ENCODE measurements at regions not wholly inside any gene's neighbourhood (a gene's known extent, or its start where the extent isn't known, plus 50 kb on each side); places are given as distances from the start of the nearest gene placed in this dataset.

DNA sequence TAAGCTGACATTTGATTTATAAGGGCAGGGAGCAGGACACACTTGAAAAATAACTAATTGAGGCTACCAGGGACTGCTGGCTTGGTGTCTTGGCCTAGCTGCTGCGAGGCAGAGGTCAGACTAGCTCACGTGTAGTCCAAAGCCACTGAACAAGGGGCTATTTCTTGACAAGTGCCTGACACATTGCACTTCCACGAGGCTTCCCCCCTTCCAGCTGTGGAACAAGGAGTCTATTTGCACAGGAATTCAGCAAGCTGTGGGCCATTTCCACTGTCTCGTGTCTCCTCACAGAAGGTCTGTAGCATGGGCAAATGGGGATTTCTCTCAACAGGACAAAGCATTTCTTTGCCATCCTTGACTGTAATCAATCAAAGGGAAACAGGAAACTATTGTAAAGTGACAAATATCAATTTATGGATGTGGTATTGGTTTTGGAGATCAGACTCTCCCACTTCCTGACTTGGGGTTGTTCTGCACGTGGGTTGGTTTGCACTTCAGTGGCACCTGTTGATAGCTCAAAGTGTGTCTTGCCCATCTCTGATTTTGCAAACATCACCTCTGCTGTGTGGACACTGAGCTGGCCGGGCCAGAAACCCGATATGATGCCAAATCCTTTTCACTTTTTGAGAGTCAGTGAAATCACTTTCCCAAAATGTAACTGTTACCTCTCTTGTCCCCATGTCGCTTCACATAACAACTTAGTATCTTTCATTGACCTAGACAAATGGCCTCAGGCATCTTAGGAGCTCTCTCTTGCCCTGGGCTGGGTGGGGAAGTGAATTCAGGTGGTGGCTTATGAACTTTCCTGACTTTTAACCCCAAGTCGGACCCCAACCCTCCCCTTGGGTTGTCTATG is 107.4 kb upstream of the MAMLD1 start:
- H4K20me1 ChIP-seq (ENCODE audit: control insufficient read depth, insufficient read depth, insufficient read length) = no peaks in the 10 kb centered on the region
- no peak for DNase-seq
- no peaks in the 10 kb centered on the region for H3K27me3 Mint-ChIP-seq (ENCODE audit: low read depth)

More for the DNA sequence above, 107.4 kb upstream of the MAMLD1 start:
- no peak overlapping the region for H3K27ac ChIP-seq (ENCODE audit: insufficient read length, low read depth, low read length)
- WGBS (ENCODE audit: extremely low coverage, insufficient read length, low lambda C conversion rate) = no CpG with 5 or more reads among the region's 9 CpGs
- H3K27me3 ChIP-seq (ENCODE audit: insufficient read depth, low read length) = no peaks in the 10 kb centered on the region
- H3K14ac ChIP-seq (ENCODE audit: insufficient read depth, low read length) = no peak overlapping the region
- H3K9me3 Mint-ChIP-seq = peaks cover 76 to 77% of the 10 kb centered on the region in 2 experiments
- no peak overlapping the region for H3K4ac ChIP-seq (ENCODE audit: low read depth, low read length)
- H3K79me2 ChIP-seq (ENCODE audit: insufficient read depth, low read length) = no peaks in the 10 kb centered on the region
- H2BK5ac ChIP-seq (ENCODE audit: insufficient read length, low read length) = no peak overlapping the region
- no peaks in the 10 kb centered on the region for H3K4me1 ChIP-seq (ENCODE audit: insufficient read depth, low read length)
- no peak for TF ChIP-seq CTCF (conservative IDR thresholded peaks at IDR 0.05)
- no peak overlapping the region for H3K56ac ChIP-seq (ENCODE audit: insufficient read length, low read depth, low read length)
- no peak overlapping the region for H3K4me2 ChIP-seq (ENCODE audit: insufficient read depth, insufficient read length, low read length)
- H2BK15ac ChIP-seq (ENCODE audit: low read depth, low read length) = no peak overlapping the region
- H3T11ph ChIP-seq (ENCODE audit: low read length) = no peak overlapping the region
- no peak overlapping the region for H3K9ac ChIP-seq (ENCODE audit: extremely low read depth, insufficient read length, low read length)
- H3K36me3 Mint-ChIP-seq (ENCODE audit: insufficient read depth in 1 of 3, low read depth in 3 of 3) = peaks cover 2 to 4% (median 3%) of the 10 kb centered on the region in 3 experiments; a peak in 3 of 7 replicates
- no peaks in the 10 kb centered on the region for H3K23me2 ChIP-seq (ENCODE audit: insufficient read length, low read depth, low read length, poor library complexity, severe bottlenecking)
- no peak overlapping the region for H4K8ac ChIP-seq (replicated peaks; ENCODE audit: insufficient read length, low read depth, low read length)
- H3K27ac Mint-ChIP-seq = no peak overlapping the region
- no peak overlapping the region for H3K23ac ChIP-seq (ENCODE audit: insufficient read length, low read depth, low read length)
- no peak overlapping the region for H2BK12ac ChIP-seq (ENCODE audit: insufficient read length, low read depth, low read length)
- H3K79me1 ChIP-seq (ENCODE audit: insufficient read depth, low read depth, low read length, poor library complexity, severe bottlenecking) = no peaks in the 10 kb centered on the region
- H3K4me1 Mint-ChIP-seq = peaks cover 0 to 8% of the 10 kb centered on the region in 2 experiments; a peak in 2 of 4 replicates
- no peak overlapping the region for H3K4me3 Mint-ChIP-seq
- no peak overlapping the region for H4K5ac ChIP-seq (ENCODE audit: insufficient read length, low read depth, low read length)
- no peak overlapping the region for H4K91ac ChIP-seq (ENCODE audit: insufficient read length, low read depth, low read length)
- H2BK120ac ChIP-seq (ENCODE audit: low read depth, low read length, poor library complexity, severe bottlenecking) = no peak overlapping the region
- H3K9me3 ChIP-seq (ENCODE audit: control insufficient read depth, low read depth, low read length) = peaks cover 4% of the 10 kb centered on the region
- no peak overlapping the region for H2BK20ac ChIP-seq (ENCODE audit: low read depth, low read length, poor library complexity, severe bottlenecking)
- H2AK5ac ChIP-seq (ENCODE audit: insufficient read length, low read length) = no peak overlapping the region
- H3K18ac ChIP-seq (ENCODE audit: insufficient read length, low read depth, low read length) = no peak overlapping the region
- no peak overlapping the region for H2AFZ ChIP-seq (ENCODE audit: low read length)
